HCT116 (cell line): ENCODE measurements at regions not wholly inside any gene's neighbourhood (a gene's known extent, or its start where the extent isn't known, plus 50 kb on each side); places are given as distances from the start of the nearest gene placed in this dataset.

ENCODE experiments used
- ATAC-seq: fragments of 200-7000 bp; cut with Tn5 transposase; 2 replicates; pipeline ENCODE4 v1.9.1; 2020; ENCODE audit warnings: mild to moderate bottlenecking, moderate library complexity
- BruUV-seq: library from RNA; stranded (reverse); fragments of 400-500 nt; replicated peaks from 2 replicates; lab custom pipeline; 2021; lab: Mats Ljungman, UMichigan
- CTCF ChIA-PET: fragments of 300-600 bp; sonication (Branson Sonifier 250); formaldehyde crosslinking; loops from one replicate; lab custom pipeline; 2021; ENCODE audit warnings: antibody characterized with exemption; lab: Charles Lee
- POLR2A ChIA-PET: fragments of 300-600, 350-600 bp; sonication (Branson Sonifier 250); formaldehyde crosslinking; loops from one replicate; lab custom pipeline; 2021; ENCODE audit warnings: antibody characterized with exemption; lab: Charles Lee
- RAD21 ChIA-PET, 2 experiments: fragments of 300-600 bp; sonication (Branson Sonifier 250); formaldehyde crosslinking; loops; one replicate each; lab custom pipeline; 2023; ENCODE audit warnings: low total read pairs in 2 of 2; ENCODE audit not compliant: uncharacterized antibody in 2 of 2, unreplicated experiment in 2 of 2, low non-redundant PET in 1 of 2; lab: Charles Lee
- DNase-seq: peaks from one replicate; pipeline ENCODE4 v3.0.0-alpha.2; 2010; ENCODE audit warnings: low read depth, low spot score
- H2AFZ ChIP-seq: fragments of 200-600 bp; shearing (Covaris generic), sonication (generic); 2 replicates; pipeline ENCODE4 v1.6.1; 2017; ENCODE audit warnings: low read depth, mixed run types, mixed read lengths, antibody characterized with exemption, low read length; ENCODE audit not compliant: poor library complexity, severe bottlenecking
- H3K27ac ChIP-seq: 2 replicates; pipeline ENCODE4 v1.5.1; 2012; ENCODE audit warnings: low read depth, low read length
- H3K27me3 ChIP-seq: fragments of 200-600 bp; sonication (generic); 2 replicates; pipeline ENCODE4 v1.6.1; 2016; ENCODE audit warnings: mixed run types, low read length, mixed read lengths; ENCODE audit not compliant: insufficient read depth
- H3K36me3 ChIP-seq, 2 experiments: fragments of 200-500 bp in 1 of 2; fragments of 200-600 bp in 1 of 2; sonication (Bioruptor generic) in 1 of 2; sonication (generic) in 1 of 2; 2 replicates each; pipeline versions ENCODE4 v1.5.1 to v1.6.1; 2014 to 2016; ENCODE audit warnings: low read length in 2 of 2, inconsistent platforms in 1 of 2, mixed read lengths in 1 of 2, mixed run types in 1 of 2; ENCODE audit not compliant: insufficient read depth in 2 of 2, control insufficient read depth in 1 of 2
- H3K4me1 ChIP-seq, 2 experiments: fragments of 200-600 bp in 1 of 2; sonication (generic) in 1 of 2; 2 replicates each; pipeline versions ENCODE4 v1.5.1 to v1.6.1; 2012 to 2017; ENCODE audit warnings: low read length in 2 of 2, inconsistent platforms in 1 of 2, mild to moderate bottlenecking in 1 of 2, mixed read lengths in 1 of 2, mixed run types in 1 of 2, moderate library complexity in 1 of 2; ENCODE audit not compliant: insufficient read depth in 2 of 2, control insufficient read depth in 1 of 2
- H3K4me2 ChIP-seq: fragments of 200-600 bp; sonication (generic); 2 replicates; pipeline ENCODE4 v1.6.1; 2017; ENCODE audit warnings: mixed run types, low read length, mixed read lengths
- H3K4me3 ChIP-seq, 2 experiments: fragments of 200-600 bp in 1 of 2; sonication (generic) in 1 of 2; replicated peaks in 1 of 2; 2 replicates each; pipeline ENCODE4 v1.5.1; 2011 to 2016; ENCODE audit warnings: low read length in 2 of 2, control low read depth in 1 of 2, low read depth in 1 of 2, mild to moderate bottlenecking in 1 of 2, mixed read lengths in 1 of 2, mixed run types in 1 of 2
- H3K79me2 ChIP-seq: fragments of 200-600 bp; sonication (generic); 2 replicates; pipeline ENCODE4 v1.6.1; 2017; ENCODE audit warnings: mild to moderate bottlenecking, mixed run types, low read length, moderate library complexity, mixed read lengths; ENCODE audit not compliant: insufficient read depth
- H3K9ac ChIP-seq: fragments of 200-600 bp; sonication (generic); 2 replicates; pipeline ENCODE4 v1.6.1; 2016; ENCODE audit warnings: low read length, mixed read lengths
- H3K9me2 ChIP-seq: fragments of 200-600 bp; sonication (generic), shearing (Covaris generic); 2 replicates; pipeline ENCODE4 v1.6.1; 2017; ENCODE audit warnings: mixed run types, mild to moderate bottlenecking, moderate library complexity; ENCODE audit not compliant: insufficient read depth
- H3K9me3 ChIP-seq, 2 experiments: fragments of 200-500 bp in 1 of 2; fragments of 200-600 bp in 1 of 2; sonication (Bioruptor generic) in 1 of 2; sonication (generic) in 1 of 2; 2 replicates each; pipeline ENCODE4 v1.6.1; 2014 to 2017; ENCODE audit warnings: low read length in 2 of 2, mixed read lengths in 2 of 2, inconsistent platforms in 1 of 2, low read depth in 1 of 2, mild to moderate bottlenecking in 1 of 2, mixed run types in 1 of 2, moderate library complexity in 1 of 2; ENCODE audit not compliant: control insufficient read depth in 1 of 2, insufficient read depth in 1 of 2
- H4K20me1 ChIP-seq: fragments of 200-600 bp; sonication (generic), shearing (Covaris generic); 2 replicates; pipeline ENCODE4 v1.6.1; 2017; ENCODE audit warnings: mixed run types, mild to moderate bottlenecking, moderate library complexity; ENCODE audit not compliant: insufficient read depth
- CBX3 ChIP-seq: IDR thresholded peaks from 2 replicates; pipeline ENCODE4 v1.6.1; 2012; ENCODE audit warnings: low read depth
- CEBPB ChIP-seq: IDR thresholded peaks from 2 replicates; pipeline ENCODE4 v1.6.1; 2012; ENCODE audit warnings: low read depth
- ELF1 ChIP-seq: IDR thresholded peaks from 2 replicates; pipeline ENCODE4 v1.6.1; 2012; ENCODE audit warnings: low read depth, borderline replicate concordance
- EZH2 ChIP-seq: fragments of 200-600 bp; sonication (generic); IDR thresholded peaks from 2 replicates; pipeline ENCODE4 v1.6.1; 2017; ENCODE audit warnings: antibody characterized with exemption, mixed run types
- EZH2phosphoT487 ChIP-seq: fragments of 200-600 bp; IDR thresholded peaks from 2 replicates; pipeline ENCODE4 v1.6.1; 2018; ENCODE audit warnings: antibody characterized with exemption, borderline replicate concordance
- FOSL1 ChIP-seq: IDR thresholded peaks from 2 replicates; pipeline ENCODE4 v1.6.1; 2012; ENCODE audit warnings: low read depth
- JUND ChIP-seq: IDR thresholded peaks from 2 replicates; pipeline ENCODE4 v1.6.1; 2012
- POLR2A ChIP-seq: IDR thresholded peaks from 2 replicates; pipeline ENCODE4 v1.7.0; 2011; ENCODE audit warnings: borderline replicate concordance; ENCODE audit not compliant: insufficient read depth, insufficient read length; ENCODE audit errors: extremely low read depth
- POLR2AphosphoS5 ChIP-seq: IDR thresholded peaks from 2 replicates; pipeline ENCODE4 v1.6.1; 2011; ENCODE audit warnings: mild to moderate bottlenecking, low read depth, low read length, moderate library complexity
- RAD21 ChIP-seq: IDR thresholded peaks from 2 replicates; pipeline ENCODE4 v1.6.1; 2012; ENCODE audit warnings: low read depth, mild to moderate bottlenecking
- SIN3A ChIP-seq: IDR thresholded peaks from 2 replicates; pipeline ENCODE4 v1.6.1; 2012; ENCODE audit warnings: low read depth
- SP1 ChIP-seq: IDR thresholded peaks from 2 replicates; pipeline ENCODE4 v1.6.1; 2012; ENCODE audit warnings: low read depth
- SRF ChIP-seq: IDR thresholded peaks from 2 replicates; pipeline ENCODE4 v1.6.1; 2012; ENCODE audit warnings: low read depth
- TCF7L2 ChIP-seq: IDR thresholded peaks from 2 replicates; pipeline ENCODE4 v1.7.0; 2011; ENCODE audit warnings: borderline replicate concordance, inconsistent platforms; ENCODE audit not compliant: insufficient read depth, insufficient read length; ENCODE audit errors: extremely low read depth
- ZNF274 ChIP-seq: fragments of 200-500 bp; sonication (Bioruptor generic); IDR thresholded peaks from 2 replicates; pipeline ENCODE4 v1.6.1; 2014; ENCODE audit warnings: mild to moderate bottlenecking, low read depth, low read length, inconsistent platforms
- intact Hi-C: fragments of 100-400 bp; cut with micrococcal nuclease; formaldehyde crosslinking; loops from 2 replicates; pipeline ENCODE4 v1.10.0; 2022
- TF ChIP-seq, protein P1 (sequence below), 3 experiments: fragments of 200-600 bp in 1 of 3; sonication (generic) in 1 of 3; IDR thresholded peaks in 2 of 3; conservative IDR thresholded peaks in 1 of 3; 2 replicates each; pipeline ENCODE4 v1.5.1; 2012 to 2017; ENCODE audit warnings: low read depth in 2 of 3, low read length in 2 of 3, antibody characterized with exemption in 1 of 3, borderline replicate concordance in 1 of 3, control low read depth in 1 of 3, mild to moderate bottlenecking in 1 of 3, mixed read lengths in 1 of 3, mixed run types in 1 of 3, moderate library complexity in 1 of 3; ENCODE audit not compliant: insufficient read depth in 1 of 3
- TF ChIP-seq, protein P2 (sequence below): IDR thresholded peaks from 2 replicates; pipeline ENCODE4 v1.6.1; 2012
- TF ChIP-seq, protein P3 (sequence below): IDR thresholded peaks from 2 replicates; pipeline ENCODE4 v1.6.1; 2012
- TF ChIP-seq, protein P4 (sequence below): IDR thresholded peaks from 2 replicates; pipeline ENCODE4 v1.6.1; 2011; ENCODE audit warnings: mild to moderate bottlenecking, low read length, moderate library complexity; ENCODE audit not compliant: insufficient replicate concordance; ENCODE audit errors: extremely low read depth

DNA sequence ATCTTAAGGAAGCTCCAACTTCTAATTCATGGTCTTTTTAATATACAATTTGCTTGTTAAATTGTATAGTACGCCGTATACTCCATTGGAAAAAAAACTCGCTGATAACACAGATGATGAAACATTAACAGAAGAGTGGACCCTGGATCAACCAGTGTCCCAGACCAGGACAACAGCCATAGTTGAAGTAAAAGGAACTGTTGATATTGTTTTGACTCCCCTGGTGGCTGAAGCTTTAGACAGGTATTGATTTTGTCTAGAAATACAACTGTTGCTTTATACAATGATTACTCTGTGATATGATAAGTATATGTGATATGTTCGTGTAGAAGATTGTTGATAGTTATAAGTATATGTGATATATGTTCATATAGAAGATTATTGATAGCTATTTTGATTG, 91.7 kb downstream of the BLTP1 start:
- Histone ChIP-seq H4K20me1 (no peaks in the 10 kb centered on the region), H3K4me1 (no peaks in the 10 kb centered on the region), H3K27ac (no peak overlapping the region), H2AFZ (no peak overlapping the region), H3K9ac (no peak overlapping the region), H3K4me3 (no peak overlapping the region), H3K27me3 (no peaks in the 10 kb centered on the region), H3K36me3 (peaks cover 4 to 6% of the 10 kb centered on the region in 2 experiments; a peak in 1 of 4 replicates), H3K4me2 (no peak overlapping the region), H3K9me2 (no peaks in the 10 kb centered on the region), H3K79me2 (no peaks in the 10 kb centered on the region), H3K9me3 (no peaks in the 10 kb centered on the region)
- CTCF ChIA-PET, result no interaction called here
- intact Hi-C loops, result no loop called here
- RAD21 ChIA-PET, result no interaction called here
- no TSS peak for BruUV-seq
- POLR2A ChIA-PET, result no interaction called here
- no peak for ATAC-seq
- TF ChIP-seq SRF (no peak), ELF1 (no peak), POLR2AphosphoS5 (no peak), CBX3 (no peak), CEBPB (no peak), TCF7L2 (no peak), ZNF274 (no peak), FOSL1 (no peak)
- TF ChIP-seq, protein P1, sequence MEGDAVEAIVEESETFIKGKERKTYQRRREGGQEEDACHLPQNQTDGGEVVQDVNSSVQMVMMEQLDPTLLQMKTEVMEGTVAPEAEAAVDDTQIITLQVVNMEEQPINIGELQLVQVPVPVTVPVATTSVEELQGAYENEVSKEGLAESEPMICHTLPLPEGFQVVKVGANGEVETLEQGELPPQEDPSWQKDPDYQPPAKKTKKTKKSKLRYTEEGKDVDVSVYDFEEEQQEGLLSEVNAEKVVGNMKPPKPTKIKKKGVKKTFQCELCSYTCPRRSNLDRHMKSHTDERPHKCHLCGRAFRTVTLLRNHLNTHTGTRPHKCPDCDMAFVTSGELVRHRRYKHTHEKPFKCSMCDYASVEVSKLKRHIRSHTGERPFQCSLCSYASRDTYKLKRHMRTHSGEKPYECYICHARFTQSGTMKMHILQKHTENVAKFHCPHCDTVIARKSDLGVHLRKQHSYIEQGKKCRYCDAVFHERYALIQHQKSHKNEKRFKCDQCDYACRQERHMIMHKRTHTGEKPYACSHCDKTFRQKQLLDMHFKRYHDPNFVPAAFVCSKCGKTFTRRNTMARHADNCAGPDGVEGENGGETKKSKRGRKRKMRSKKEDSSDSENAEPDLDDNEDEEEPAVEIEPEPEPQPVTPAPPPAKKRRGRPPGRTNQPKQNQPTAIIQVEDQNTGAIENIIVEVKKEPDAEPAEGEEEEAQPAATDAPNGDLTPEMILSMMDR (IDR thresholded peaks at IDR 0.05 in 2 of 3, conservative IDR thresholded peaks at IDR 0.05 in 1 of 3; ENCODE audit: borderline replicate concordance in 1 of 3, insufficient read depth in 1 of 3, low read depth in 2 of 3, low read length in 2 of 3), result no peak
- no peak for DNase-seq

DNA sequence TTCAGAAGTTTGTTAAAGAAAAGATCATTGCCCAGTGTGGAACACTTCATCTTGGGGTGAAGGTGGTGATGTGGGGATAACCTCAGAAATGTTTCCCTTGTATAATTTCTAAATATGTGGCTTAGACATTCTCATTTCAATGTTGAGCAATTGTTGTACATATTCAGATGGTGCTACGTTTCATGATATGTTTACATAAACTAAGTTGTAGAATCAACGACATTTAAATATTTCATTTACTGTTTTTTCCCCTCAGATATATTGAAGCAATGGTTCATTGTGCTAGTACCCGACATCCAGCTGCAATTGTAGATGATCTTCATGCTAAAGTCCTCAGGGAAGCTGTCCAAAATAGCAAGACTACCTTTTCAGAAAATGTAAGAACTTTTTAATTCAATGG, 92.6 kb downstream of the BLTP1 start:
- Histone ChIP-seq H3K4me3 (no peak overlapping the region), H4K20me1 (no peaks in the 10 kb centered on the region), H3K27ac (no peak overlapping the region), H2AFZ (no peak overlapping the region), H3K36me3 (peaks cover 4% of the 10 kb centered on the region in 2 experiments; a peak in 1 of 4 replicates), H3K79me2 (no peaks in the 10 kb centered on the region), H3K9ac (no peak overlapping the region), H3K4me1 (no peaks in the 10 kb centered on the region), H3K4me2 (no peak overlapping the region), H3K9me3 (no peaks in the 10 kb centered on the region), H3K9me2 (no peaks in the 10 kb centered on the region), H3K27me3 (no peaks in the 10 kb centered on the region)
- BruUV-seq, result no TSS peak
- CTCF ChIA-PET, result no interaction called here
- POLR2A ChIA-PET, result no interaction called here
- intact Hi-C loops, result no loop called here
- TF ChIP-seq EZH2phosphoT487 (no peak), RAD21 (no peak), CBX3 (no peak), TCF7L2 (no peak), CEBPB (no peak), SIN3A (no peak), POLR2A (no peak), SP1 (no peak), ELF1 (no peak), EZH2 (no peak), JUND (no peak), ZNF274 (no peak)
- TF ChIP-seq, protein P2, sequence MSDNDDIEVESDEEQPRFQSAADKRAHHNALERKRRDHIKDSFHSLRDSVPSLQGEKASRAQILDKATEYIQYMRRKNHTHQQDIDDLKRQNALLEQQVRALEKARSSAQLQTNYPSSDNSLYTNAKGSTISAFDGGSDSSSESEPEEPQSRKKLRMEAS, result no peak
- TF ChIP-seq, protein P3, sequence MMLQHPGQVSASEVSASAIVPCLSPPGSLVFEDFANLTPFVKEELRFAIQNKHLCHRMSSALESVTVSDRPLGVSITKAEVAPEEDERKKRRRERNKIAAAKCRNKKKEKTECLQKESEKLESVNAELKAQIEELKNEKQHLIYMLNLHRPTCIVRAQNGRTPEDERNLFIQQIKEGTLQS, result no peak
- TF ChIP-seq, protein P4, sequence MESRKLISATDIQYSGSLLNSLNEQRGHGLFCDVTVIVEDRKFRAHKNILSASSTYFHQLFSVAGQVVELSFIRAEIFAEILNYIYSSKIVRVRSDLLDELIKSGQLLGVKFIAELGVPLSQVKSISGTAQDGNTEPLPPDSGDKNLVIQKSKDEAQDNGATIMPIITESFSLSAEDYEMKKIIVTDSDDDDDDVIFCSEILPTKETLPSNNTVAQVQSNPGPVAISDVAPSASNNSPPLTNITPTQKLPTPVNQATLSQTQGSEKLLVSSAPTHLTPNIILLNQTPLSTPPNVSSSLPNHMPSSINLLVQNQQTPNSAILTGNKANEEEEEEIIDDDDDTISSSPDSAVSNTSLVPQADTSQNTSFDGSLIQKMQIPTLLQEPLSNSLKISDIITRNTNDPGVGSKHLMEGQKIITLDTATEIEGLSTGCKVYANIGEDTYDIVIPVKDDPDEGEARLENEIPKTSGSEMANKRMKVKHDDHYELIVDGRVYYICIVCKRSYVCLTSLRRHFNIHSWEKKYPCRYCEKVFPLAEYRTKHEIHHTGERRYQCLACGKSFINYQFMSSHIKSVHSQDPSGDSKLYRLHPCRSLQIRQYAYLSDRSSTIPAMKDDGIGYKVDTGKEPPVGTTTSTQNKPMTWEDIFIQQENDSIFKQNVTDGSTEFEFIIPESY, result no peak
- DNase-seq, result no peak
- RAD21 ChIA-PET, result no interaction called here
- ATAC-seq, result no peak
